GM12875 (cell line): ENCODE measurements at regions not wholly inside any gene's neighbourhood (a gene's known extent, or its start where the extent isn't known, plus 50 kb on each side); places are given as distances from the start of the nearest gene placed in this dataset.

Source experiments
- H3K4me3 ChIP-seq: one replicate; pipeline ENCODE4 v1.5.1; 2011; ENCODE audit warnings: low read depth, low read length, control low read depth
- TF ChIP-seq, protein P1 (sequence below): IDR thresholded peaks from 2 replicates; pipeline ENCODE4 v1.5.1; 2011; ENCODE audit warnings: low read depth, mild to moderate bottlenecking, control low read depth, inconsistent platforms, low read length, moderate library complexity, borderline replicate concordance; ENCODE audit not compliant: insufficient read depth

- TF ChIP-seq, protein P1, sequence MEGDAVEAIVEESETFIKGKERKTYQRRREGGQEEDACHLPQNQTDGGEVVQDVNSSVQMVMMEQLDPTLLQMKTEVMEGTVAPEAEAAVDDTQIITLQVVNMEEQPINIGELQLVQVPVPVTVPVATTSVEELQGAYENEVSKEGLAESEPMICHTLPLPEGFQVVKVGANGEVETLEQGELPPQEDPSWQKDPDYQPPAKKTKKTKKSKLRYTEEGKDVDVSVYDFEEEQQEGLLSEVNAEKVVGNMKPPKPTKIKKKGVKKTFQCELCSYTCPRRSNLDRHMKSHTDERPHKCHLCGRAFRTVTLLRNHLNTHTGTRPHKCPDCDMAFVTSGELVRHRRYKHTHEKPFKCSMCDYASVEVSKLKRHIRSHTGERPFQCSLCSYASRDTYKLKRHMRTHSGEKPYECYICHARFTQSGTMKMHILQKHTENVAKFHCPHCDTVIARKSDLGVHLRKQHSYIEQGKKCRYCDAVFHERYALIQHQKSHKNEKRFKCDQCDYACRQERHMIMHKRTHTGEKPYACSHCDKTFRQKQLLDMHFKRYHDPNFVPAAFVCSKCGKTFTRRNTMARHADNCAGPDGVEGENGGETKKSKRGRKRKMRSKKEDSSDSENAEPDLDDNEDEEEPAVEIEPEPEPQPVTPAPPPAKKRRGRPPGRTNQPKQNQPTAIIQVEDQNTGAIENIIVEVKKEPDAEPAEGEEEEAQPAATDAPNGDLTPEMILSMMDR: no peak
These were observed 818.8 kb upstream of the SOX11 start for GRCh38 chr2:4873364-4873763.

GRCh38 chr2:4873876-4874593, 818.1 kb upstream of the SOX11 start:
- no peak overlapping the region for H3K4me3 ChIP-seq
- TF ChIP-seq, protein P1: no peak

More at GRCh38 chr2:4873364-4873763, 818.8 kb upstream of the SOX11 start:
- H3K4me3 ChIP-seq: no peak overlapping the region

GRCh38 chr2:4882421-4882820, 809.8 kb upstream of the SOX11 start:
- H3K4me3 ChIP-seq: no peak overlapping the region
- TF ChIP-seq, protein P1: no peak

GRCh38 chr2:4882941-4883340, 809.2 kb upstream of the SOX11 start:
- TF ChIP-seq, protein P1: no peak
- no peak overlapping the region for H3K4me3 ChIP-seq

DNA sequence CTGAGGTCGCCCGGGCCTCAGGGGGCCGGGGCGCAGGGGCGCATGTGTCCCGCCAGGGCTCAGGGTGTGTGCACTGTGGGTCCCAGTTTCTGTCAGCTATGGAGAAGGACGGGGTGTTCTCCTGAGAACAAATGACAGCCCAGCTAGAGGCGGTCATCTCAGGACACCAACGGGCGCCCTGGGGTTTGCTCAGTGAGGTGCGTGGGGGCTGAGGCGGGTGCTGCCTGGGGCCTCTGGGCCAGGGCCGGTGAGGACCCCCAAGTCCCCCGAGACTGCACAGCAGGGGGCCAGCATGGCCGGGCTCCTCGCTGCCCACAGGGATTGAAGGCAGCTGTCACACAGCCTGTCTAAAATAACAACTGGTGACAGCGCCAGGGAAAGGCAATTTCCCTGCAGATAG, 808.8 kb upstream of the SOX11 start:
- TF ChIP-seq, protein P1: no peak
- no peak overlapping the region for H3K4me3 ChIP-seq

- H3K4me3 ChIP-seq: no peak overlapping the region
- TF ChIP-seq, protein P1: no peak
These were observed 808.0 kb upstream of the SOX11 start for GRCh38 chr2:4884117-4884571.

- H3K4me3 ChIP-seq: no peak overlapping the region
- TF ChIP-seq, protein P1: no peak
These were observed 800.8 kb upstream of the SOX11 start for GRCh38 chr2:4891394-4891793.
